Breast epithelium (tissue), 4 donors: ENCODE measurements at regions not wholly inside any gene's neighbourhood (a gene's known extent, or its start where the extent isn't known, plus 50 kb on each side); places are given as distances from the start of the nearest gene placed in this dataset.
A peak's percentile ranks its signal among the peaks of the same experiment; 100 is the strongest.

ENCODE experiments used
- DNase-seq, 2 donors: peaks; one replicate each; pipeline ENCODE4 v3.0.0-alpha.2; 2019; ENCODE audit warnings: low spot score in 2 of 2
- H3K27ac ChIP-seq, 2 donors: fragments of 200-600 bp; sonication (generic) in 1 of 2; one replicate each; pipeline ENCODE4 v1.5.1; 2016 to 2019; ENCODE audit warnings: mild to moderate bottlenecking in 1 of 2
- H3K27me3 ChIP-seq, 2 donors: fragments of 200-600 bp; sonication (generic) in 1 of 2; one replicate each; pipeline versions ENCODE4 v1.5.1 to v1.6.0; 2017 to 2019; ENCODE audit warnings: control low read depth in 1 of 2, mild to moderate bottlenecking in 1 of 2
- H3K36me3 ChIP-seq: fragments of 200-600 bp; one replicate; pipeline ENCODE4 v1.5.1; 2019
- H3K4me1 ChIP-seq, 2 donors: fragments of 200-600 bp; sonication (generic); one replicate each; pipeline ENCODE4 v1.5.1; 2016 to 2019; ENCODE audit warnings: control low read depth in 1 of 2
- H3K4me3 ChIP-seq, 3 donors: fragments of 200-600 bp; sonication (generic); 1 replicate in 2 of 3; 2 replicates in 1 of 3; pipeline ENCODE4 v1.5.1; 2016 to 2019; ENCODE audit warnings: mild to moderate bottlenecking in 3 of 3, moderate library complexity in 2 of 3
- H3K9me3 ChIP-seq, 2 donors: fragments of 200-600 bp; sonication (generic) in 1 of 2; one replicate each; pipeline ENCODE4 v1.5.1; 2016 to 2019; ENCODE audit warnings: control low read depth in 1 of 2
- CTCF ChIP-seq, 3 donors: fragments of 450-650 bp; IDR thresholded peaks; one replicate each; pipeline ENCODE4 v1.5.1; 2016 to 2017; ENCODE audit warnings: antibody characterized with exemption in 3 of 3, mild to moderate bottlenecking in 3 of 3, moderate library complexity in 3 of 3
- POLR2A ChIP-seq: fragments of 450-650 bp; IDR thresholded peaks from one replicate; pipeline ENCODE4 v1.6.1; 2016; ENCODE audit warnings: antibody characterized with exemption, mild to moderate bottlenecking, moderate library complexity
- POLR2AphosphoS5 ChIP-seq, 3 donors: sonication (generic); formaldehyde crosslinking; IDR thresholded peaks; one replicate each; pipeline ENCODE4 v1.6.1; 2017; ENCODE audit warnings: antibody characterized with exemption in 3 of 3
- intact Hi-C: fragments of 100-400 bp; cut with DNase I; formaldehyde crosslinking; loops from one replicate; pipeline ENCODE4 v1.15.1; 2023; ENCODE audit warnings: low total_unique reads

- Histone ChIP-seq H3K27ac (no peak overlapping the region), H3K4me3 (peak overlapping the region; percentile 31 to 54 (median 37)), H3K27me3 (peaks cover 0 to 66% of the 10 kb centered on the region in 2 donors), H3K9me3 (peaks cover 0 to 2% of the 10 kb centered on the region in 2 donors), H3K4me1 (no peaks in the 10 kb centered on the region), H3K36me3 (no peaks in the 10 kb centered on the region)
- intact Hi-C loops, result no loop called here
- no peak for DNase-seq
- TF ChIP-seq POLR2A (no peak), POLR2AphosphoS5 (IDR thresholded peaks at IDR 0.05) (no peak), CTCF (IDR thresholded peaks at IDR 0.05) (no peak)
Observed at GRCh38 chr12:114479831-114480230, 73.9 kb upstream of the TBX5 start.

- Histone ChIP-seq H3K27me3 (peaks cover 0 to 66% of the 10 kb centered on the region in 2 donors), H3K36me3 (no peaks in the 10 kb centered on the region), H3K4me3 (no peak overlapping the region), H3K27ac (no peak overlapping the region), H3K4me1 (no peaks in the 10 kb centered on the region), H3K9me3 (no peaks in the 10 kb centered on the region)
- DNase-seq, result no peak
- TF ChIP-seq CTCF (IDR thresholded peaks at IDR 0.05) (no peak), POLR2A (no peak)
- intact Hi-C loops, result no loop called here
Observed at GRCh38 chr12:114478865-114479264, 72.9 kb upstream of the TBX5 start.

GRCh38 chr12:114477989-114478395, 72.0 kb upstream of the TBX5 start:
- Histone ChIP-seq H3K27ac (no peak overlapping the region), H3K36me3 (no peaks in the 10 kb centered on the region), H3K4me3 (no peak overlapping the region), H3K9me3 (no peaks in the 10 kb centered on the region), H3K4me1 (no peaks in the 10 kb centered on the region), H3K27me3 (peaks cover 0 to 64% of the 10 kb centered on the region in 2 donors)
- DNase-seq, result no peak
- TF ChIP-seq POLR2AphosphoS5 (IDR thresholded peaks at IDR 0.05) (no peak), CTCF (IDR thresholded peaks at IDR 0.05) (no peak), POLR2A (no peak)
- intact Hi-C loops, result no loop called here

GRCh38 chr12:114476159-114476558, 70.2 kb upstream of the TBX5 start:
- Histone ChIP-seq H3K27me3 (peaks cover 0 to 47% of the 10 kb centered on the region in 2 donors), H3K4me1 (no peaks in the 10 kb centered on the region), H3K36me3 (no peaks in the 10 kb centered on the region), H3K27ac (no peak overlapping the region), H3K9me3 (no peaks in the 10 kb centered on the region), H3K4me3 (no peak overlapping the region)
- intact Hi-C loops, result no loop called here
- no peak for DNase-seq
- TF ChIP-seq CTCF (IDR thresholded peaks at IDR 0.05) (peak in 2 of 3 donors; percentile 18 to 42), POLR2A (no peak), POLR2AphosphoS5 (IDR thresholded peaks at IDR 0.05) (no peak)

- intact Hi-C loops, result loop anchor here (5.0 kb wide), 1 partner anchor 811 kb away; no protein-coding TSS in a partner anchor
- TF ChIP-seq CTCF (IDR thresholded peaks at IDR 0.05) (no peak), POLR2A (no peak), POLR2AphosphoS5 (IDR thresholded peaks at IDR 0.05) (no peak)
- Histone ChIP-seq H3K4me3 (no peak overlapping the region), H3K36me3 (no peaks in the 10 kb centered on the region), H3K4me1 (no peaks in the 10 kb centered on the region), H3K9me3 (no peaks in the 10 kb centered on the region), H3K27me3 (peaks cover 0 to 24% of the 10 kb centered on the region in 2 donors), H3K27ac (no peak overlapping the region)
- no peak for DNase-seq
Observed at GRCh38 chr12:114473717-114474116, 67.8 kb upstream of the TBX5 start.
